ENCODE measurements at regions not wholly inside any gene's neighbourhood (a gene's known extent, or its start where the extent isn't known, plus 50 kb on each side); places are given as distances from the start of the nearest gene placed in this dataset.

GRCh38 chrX:114332766-114333165 lies 251.1 kb upstream of the HTR2C start:
- DNase-seq = no peak

- no peak for DNase-seq
These were observed 249.4 kb upstream of the HTR2C start for GRCh38 chrX:114334473-114334982.

GRCh38 chrX:114338870-114339269 lies 245.0 kb upstream of the HTR2C start:
- DNase-seq = no peak

GRCh38 chrX:114344756-114345349 lies 239.0 kb upstream of the HTR2C start:
- DNase-seq = peak; percentile 13

- DNase-seq = no peak
These were observed 222.7 kb upstream of the HTR2C start for GRCh38 chrX:114361076-114361725.

GRCh38 chrX:114363346-114363745 lies 220.5 kb upstream of the HTR2C start:
- DNase-seq = no peak

- DNase-seq = no peak
These were observed 218.6 kb upstream of the HTR2C start for GRCh38 chrX:114365065-114365834.

- no peak for DNase-seq
These were observed 210.9 kb upstream of the HTR2C start for GRCh38 chrX:114372937-114373336.

- DNase-seq = no peak
These were observed 193.6 kb upstream of the HTR2C start for GRCh38 chrX:114390251-114390796.
